GM23338 (cell line): ENCODE measurements at regions not wholly inside any gene's neighbourhood (a gene's known extent, or its start where the extent isn't known, plus 50 kb on each side); places are given as distances from the start of the nearest gene placed in this dataset.

Source experiments
- CREB1 ChIP-seq: fragments of 250-450 bp; sonication (Bioruptor Pico); IDR thresholded peaks from 2 replicates; pipeline ENCODE4 v1.5.0; 2020; ENCODE audit warnings: low read depth, mild to moderate bottlenecking, moderate library complexity
- EZH2 ChIP-seq: fragments of 200-600 bp; sonication (generic); IDR thresholded peaks from one replicate; pipeline ENCODE4 v1.8.0; 2017; ENCODE audit warnings: antibody characterized with exemption, mild to moderate bottlenecking, low read depth; ENCODE audit not compliant: unreplicated experiment
- EZH2phosphoT487 ChIP-seq: fragments of 200-600 bp; sonication (generic); IDR thresholded peaks from one replicate; pipeline ENCODE4 v1.8.1; 2018; ENCODE audit warnings: antibody characterized with exemption; ENCODE audit not compliant: unreplicated experiment
- STAT1 ChIP-seq: IDR thresholded peaks from one replicate; pipeline ENCODE4 v1.6.1; 2016; ENCODE audit warnings: antibody characterized with exemption; ENCODE audit not compliant: unreplicated experiment
- ZNF114 ChIP-seq: fragments of 250-450 bp; sonication (Bioruptor Pico); IDR thresholded peaks from 2 replicates; pipeline ENCODE4 v1.5.0; 2020; ENCODE audit warnings: mild to moderate bottlenecking, moderate library complexity
- ZNF331 ChIP-seq: fragments of 250-450 bp; sonication (Bioruptor Pico); IDR thresholded peaks from 2 replicates; pipeline ENCODE4 v1.5.0; 2020; ENCODE audit warnings: low read depth, mild to moderate bottlenecking, moderate library complexity
- TF ChIP-seq, protein P1 (sequence below): fragments of 250-450 bp; sonication (Bioruptor Pico); IDR thresholded peaks from 2 replicates; pipeline ENCODE4 v1.5.0; 2020; ENCODE audit warnings: mild to moderate bottlenecking, moderate library complexity
- TF ChIP-seq, protein P2 (sequence below): IDR thresholded peaks from one replicate; pipeline ENCODE4 v1.6.1; 2018; ENCODE audit warnings: antibody characterized with exemption; ENCODE audit not compliant: unreplicated experiment
- TF ChIP-seq, protein P3 (sequence below), 2 experiments: fragments of 200-600 bp in 1 of 2; sonication (generic) in 1 of 2; conservative IDR thresholded peaks; 2 replicates each; pipeline versions ENCODE4 v1.5.1 to v1.6.1; 2016 to 2017; ENCODE audit warnings: antibody characterized with exemption in 2 of 2, low read depth in 2 of 2, mild to moderate bottlenecking in 2 of 2, moderate library complexity in 1 of 2

DNA sequence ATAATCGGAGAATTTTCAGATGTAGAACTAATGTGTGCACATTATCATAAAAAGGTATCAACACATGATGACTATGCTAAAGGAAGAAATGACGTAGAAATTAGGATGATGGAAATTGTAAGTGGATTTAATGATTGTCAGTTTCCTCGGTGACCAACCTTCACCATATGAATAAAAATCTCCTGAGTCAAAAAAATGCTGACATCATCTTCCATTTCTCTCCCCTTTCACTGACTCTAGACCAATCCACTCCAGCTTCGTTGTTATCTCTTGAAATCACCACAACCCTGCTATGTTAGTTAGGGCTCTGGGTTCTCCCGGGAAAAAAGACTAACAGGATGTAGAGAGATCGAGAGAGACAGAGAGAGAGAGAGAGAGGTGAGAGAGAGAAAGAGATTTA, 204.8 kb upstream of the KYNU start (continued):
- TF ChIP-seq, protein P1, sequence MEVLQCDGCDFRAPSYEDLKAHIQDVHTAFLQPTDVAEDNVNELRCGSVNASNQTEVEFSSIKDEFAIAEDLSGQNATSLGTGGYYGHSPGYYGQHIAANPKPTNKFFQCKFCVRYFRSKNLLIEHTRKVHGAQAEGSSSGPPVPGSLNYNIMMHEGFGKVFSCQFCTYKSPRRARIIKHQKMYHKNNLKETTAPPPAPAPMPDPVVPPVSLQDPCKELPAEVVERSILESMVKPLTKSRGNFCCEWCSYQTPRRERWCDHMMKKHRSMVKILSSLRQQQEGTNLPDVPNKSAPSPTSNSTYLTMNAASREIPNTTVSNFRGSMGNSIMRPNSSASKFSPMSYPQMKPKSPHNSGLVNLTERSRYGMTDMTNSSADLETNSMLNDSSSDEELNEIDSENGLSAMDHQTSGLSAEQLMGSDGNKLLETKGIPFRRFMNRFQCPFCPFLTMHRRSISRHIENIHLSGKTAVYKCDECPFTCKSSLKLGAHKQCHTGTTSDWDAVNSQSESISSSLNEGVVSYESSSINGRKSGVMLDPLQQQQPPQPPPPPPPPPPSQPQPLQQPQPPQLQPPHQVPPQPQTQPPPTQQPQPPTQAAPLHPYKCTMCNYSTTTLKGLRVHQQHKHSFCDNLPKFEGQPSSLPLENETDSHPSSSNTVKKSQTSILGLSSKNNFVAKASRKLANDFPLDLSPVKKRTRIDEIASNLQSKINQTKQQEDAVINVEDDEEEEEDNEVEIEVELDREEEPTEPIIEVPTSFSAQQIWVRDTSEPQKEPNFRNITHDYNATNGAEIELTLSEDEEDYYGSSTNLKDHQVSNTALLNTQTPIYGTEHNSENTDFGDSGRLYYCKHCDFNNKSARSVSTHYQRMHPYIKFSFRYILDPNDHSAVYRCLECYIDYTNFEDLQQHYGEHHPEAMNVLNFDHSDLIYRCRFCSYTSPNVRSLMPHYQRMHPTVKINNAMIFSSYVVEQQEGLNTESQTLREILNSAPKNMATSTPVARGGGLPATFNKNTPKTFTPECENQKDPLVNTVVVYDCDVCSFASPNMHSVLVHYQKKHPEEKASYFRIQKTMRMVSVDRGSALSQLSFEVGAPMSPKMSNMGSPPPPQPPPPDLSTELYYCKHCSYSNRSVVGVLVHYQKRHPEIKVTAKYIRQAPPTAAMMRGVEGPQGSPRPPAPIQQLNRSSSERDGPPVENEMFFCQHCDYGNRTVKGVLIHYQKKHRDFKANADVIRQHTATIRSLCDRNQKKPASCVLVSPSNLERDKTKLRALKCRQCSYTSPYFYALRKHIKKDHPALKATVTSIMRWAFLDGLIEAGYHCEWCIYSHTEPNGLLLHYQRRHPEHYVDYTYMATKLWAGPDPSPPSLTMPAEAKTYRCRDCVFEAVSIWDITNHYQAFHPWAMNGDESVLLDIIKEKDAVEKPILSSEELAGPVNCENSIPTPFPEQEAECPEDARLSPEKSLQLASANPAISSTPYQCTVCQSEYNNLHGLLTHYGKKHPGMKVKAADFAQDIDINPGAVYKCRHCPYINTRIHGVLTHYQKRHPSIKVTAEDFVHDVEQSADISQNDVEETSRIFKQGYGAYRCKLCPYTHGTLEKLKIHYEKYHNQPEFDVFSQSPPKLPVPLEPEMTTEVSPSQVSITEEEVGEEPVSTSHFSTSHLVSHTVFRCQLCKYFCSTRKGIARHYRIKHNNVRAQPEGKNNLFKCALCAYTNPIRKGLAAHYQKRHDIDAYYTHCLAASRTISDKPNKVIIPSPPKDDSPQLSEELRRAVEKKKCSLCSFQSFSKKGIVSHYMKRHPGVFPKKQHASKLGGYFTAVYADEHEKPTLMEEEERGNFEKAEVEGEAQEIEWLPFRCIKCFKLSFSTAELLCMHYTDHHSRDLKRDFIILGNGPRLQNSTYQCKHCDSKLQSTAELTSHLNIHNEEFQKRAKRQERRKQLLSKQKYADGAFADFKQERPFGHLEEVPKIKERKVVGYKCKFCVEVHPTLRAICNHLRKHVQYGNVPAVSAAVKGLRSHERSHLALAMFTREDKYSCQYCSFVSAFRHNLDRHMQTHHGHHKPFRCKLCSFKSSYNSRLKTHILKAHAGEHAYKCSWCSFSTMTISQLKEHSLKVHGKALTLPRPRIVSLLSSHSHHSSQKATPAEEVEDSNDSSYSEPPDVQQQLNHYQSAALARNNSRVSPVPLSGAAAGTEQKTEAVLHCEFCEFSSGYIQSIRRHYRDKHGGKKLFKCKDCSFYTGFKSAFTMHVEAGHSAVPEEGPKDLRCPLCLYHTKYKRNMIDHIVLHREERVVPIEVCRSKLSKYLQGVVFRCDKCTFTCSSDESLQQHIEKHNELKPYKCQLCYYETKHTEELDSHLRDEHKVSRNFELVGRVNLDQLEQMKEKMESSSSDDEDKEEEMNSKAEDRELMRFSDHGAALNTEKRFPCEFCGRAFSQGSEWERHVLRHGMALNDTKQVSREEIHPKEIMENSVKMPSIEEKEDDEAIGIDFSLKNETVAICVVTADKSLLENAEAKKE (CRISPR knock-in tag), result no peak
- TF ChIP-seq, protein P2, sequence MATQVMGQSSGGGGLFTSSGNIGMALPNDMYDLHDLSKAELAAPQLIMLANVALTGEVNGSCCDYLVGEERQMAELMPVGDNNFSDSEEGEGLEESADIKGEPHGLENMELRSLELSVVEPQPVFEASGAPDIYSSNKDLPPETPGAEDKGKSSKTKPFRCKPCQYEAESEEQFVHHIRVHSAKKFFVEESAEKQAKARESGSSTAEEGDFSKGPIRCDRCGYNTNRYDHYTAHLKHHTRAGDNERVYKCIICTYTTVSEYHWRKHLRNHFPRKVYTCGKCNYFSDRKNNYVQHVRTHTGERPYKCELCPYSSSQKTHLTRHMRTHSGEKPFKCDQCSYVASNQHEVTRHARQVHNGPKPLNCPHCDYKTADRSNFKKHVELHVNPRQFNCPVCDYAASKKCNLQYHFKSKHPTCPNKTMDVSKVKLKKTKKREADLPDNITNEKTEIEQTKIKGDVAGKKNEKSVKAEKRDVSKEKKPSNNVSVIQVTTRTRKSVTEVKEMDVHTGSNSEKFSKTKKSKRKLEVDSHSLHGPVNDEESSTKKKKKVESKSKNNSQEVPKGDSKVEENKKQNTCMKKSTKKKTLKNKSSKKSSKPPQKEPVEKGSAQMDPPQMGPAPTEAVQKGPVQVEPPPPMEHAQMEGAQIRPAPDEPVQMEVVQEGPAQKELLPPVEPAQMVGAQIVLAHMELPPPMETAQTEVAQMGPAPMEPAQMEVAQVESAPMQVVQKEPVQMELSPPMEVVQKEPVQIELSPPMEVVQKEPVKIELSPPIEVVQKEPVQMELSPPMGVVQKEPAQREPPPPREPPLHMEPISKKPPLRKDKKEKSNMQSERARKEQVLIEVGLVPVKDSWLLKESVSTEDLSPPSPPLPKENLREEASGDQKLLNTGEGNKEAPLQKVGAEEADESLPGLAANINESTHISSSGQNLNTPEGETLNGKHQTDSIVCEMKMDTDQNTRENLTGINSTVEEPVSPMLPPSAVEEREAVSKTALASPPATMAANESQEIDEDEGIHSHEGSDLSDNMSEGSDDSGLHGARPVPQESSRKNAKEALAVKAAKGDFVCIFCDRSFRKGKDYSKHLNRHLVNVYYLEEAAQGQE, result no peak
- TF ChIP-seq ZNF114 (CRISPR knock-in tag) (no peak), CREB1 (CRISPR knock-in tag) (no peak), EZH2phosphoT487 (no peak), EZH2 (no peak), STAT1 (no peak), ZNF331 (no peak)
- TF ChIP-seq, protein P3, sequence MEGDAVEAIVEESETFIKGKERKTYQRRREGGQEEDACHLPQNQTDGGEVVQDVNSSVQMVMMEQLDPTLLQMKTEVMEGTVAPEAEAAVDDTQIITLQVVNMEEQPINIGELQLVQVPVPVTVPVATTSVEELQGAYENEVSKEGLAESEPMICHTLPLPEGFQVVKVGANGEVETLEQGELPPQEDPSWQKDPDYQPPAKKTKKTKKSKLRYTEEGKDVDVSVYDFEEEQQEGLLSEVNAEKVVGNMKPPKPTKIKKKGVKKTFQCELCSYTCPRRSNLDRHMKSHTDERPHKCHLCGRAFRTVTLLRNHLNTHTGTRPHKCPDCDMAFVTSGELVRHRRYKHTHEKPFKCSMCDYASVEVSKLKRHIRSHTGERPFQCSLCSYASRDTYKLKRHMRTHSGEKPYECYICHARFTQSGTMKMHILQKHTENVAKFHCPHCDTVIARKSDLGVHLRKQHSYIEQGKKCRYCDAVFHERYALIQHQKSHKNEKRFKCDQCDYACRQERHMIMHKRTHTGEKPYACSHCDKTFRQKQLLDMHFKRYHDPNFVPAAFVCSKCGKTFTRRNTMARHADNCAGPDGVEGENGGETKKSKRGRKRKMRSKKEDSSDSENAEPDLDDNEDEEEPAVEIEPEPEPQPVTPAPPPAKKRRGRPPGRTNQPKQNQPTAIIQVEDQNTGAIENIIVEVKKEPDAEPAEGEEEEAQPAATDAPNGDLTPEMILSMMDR (conservative IDR thresholded peaks at IDR 0.05; ENCODE audit: low read depth in 2 of 2), result no peak
